A673 (cell line): ENCODE measurements at regions not wholly inside any gene's neighbourhood (a gene's known extent, or its start where the extent isn't known, plus 50 kb on each side); places are given as distances from the start of the nearest gene placed in this dataset.

ENCODE experiments used
- CTCF ChIP-seq: fragments of 300-800, 200-600 bp; sonication (generic); conservative IDR thresholded peaks from 2 replicates; pipeline ENCODE4 v1.5.1; 2017; ENCODE audit warnings: low read depth, mild to moderate bottlenecking, antibody characterized with exemption, low read length, moderate library complexity, mixed read lengths
- EZH2 ChIP-seq: fragments of 200-600 bp; sonication (generic); IDR thresholded peaks from 2 replicates; pipeline ENCODE4 v1.6.1; 2017; ENCODE audit warnings: borderline replicate concordance, low read depth, mild to moderate bottlenecking, mixed read lengths, antibody characterized with exemption, low read length; ENCODE audit not compliant: poor library complexity, severe bottlenecking

GRCh38 chr4:3599951-3600350 lies 67.7 kb upstream of the LRPAP1 start:
- no peak for TF ChIP-seq CTCF
- TF ChIP-seq EZH2 = no peak
